ENCODE measurements at regions not wholly inside any gene's neighbourhood (a gene's known extent, or its start where the extent isn't known, plus 50 kb on each side); places are given as distances from the start of the nearest gene placed in this dataset.

DNA sequence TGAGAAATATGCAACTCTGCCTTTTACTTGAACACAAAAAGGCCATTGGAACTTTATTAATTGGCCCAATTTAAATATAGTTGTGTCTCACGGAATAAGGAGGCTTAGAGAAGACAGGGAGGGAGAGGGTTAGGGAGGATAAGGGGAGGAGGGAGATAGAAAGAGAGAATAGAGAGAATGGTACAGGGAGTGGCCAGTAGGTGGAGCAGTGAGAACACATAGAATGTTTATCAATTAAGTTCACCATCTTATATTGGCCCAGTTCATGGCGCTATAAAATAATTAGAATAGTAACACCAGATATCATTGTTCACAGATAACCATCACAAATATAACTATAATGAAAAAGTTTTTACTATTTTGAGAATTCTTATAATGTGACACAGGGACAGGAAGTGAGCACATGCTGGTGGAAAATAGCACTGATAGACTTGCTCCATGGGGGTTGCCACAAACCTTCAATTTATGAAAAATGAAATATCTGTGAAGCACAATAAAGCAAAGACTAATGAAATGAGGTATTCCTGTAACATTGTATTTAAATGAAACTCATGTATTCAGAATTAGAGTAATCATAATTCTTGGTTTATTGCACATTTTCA, 374.1 kb upstream of the MANEA start:
- H2AFZ ChIP-seq (ENCODE audit: low read length): peak overlapping the region; percentile 67
- H3K9me2 ChIP-seq (replicated peaks; ENCODE audit: insufficient read depth, low read length): no peaks in the 10 kb centered on the region
- H3K4me3 ChIP-seq (ENCODE audit: low read length): no peak overlapping the region
- H3K4me1 ChIP-seq (ENCODE audit: low read length): peaks cover 48% of the 10 kb centered on the region
- H3K36me3 ChIP-seq (ENCODE audit: insufficient read depth, low read length): peaks cover under 1% of the 10 kb centered on the region; the same call in 1 of the 2 replicates
- peaks cover 1% of the 10 kb centered on the region; the same call in 1 of the 2 replicates for H3K9me3 ChIP-seq (ENCODE audit: low read length)
- peak overlapping the region; percentile 80 for H3K27ac ChIP-seq (ENCODE audit: low read length)
- no peak overlapping the region for H3K4me2 ChIP-seq (ENCODE audit: low read depth, low read length, poor library complexity, severe bottlenecking)
- no peaks in the 10 kb centered on the region for H3K27me3 ChIP-seq (ENCODE audit: low read length)
- peak; percentile 93 for DNase-seq
- peak overlapping the region; percentile 38; the same call in 1 of the 2 replicates for H3K9ac ChIP-seq (ENCODE audit: low read length)
- no peaks in the 10 kb centered on the region for H4K20me1 ChIP-seq (ENCODE audit: insufficient read depth, low read depth, low read length)
- H3K79me2 ChIP-seq (ENCODE audit: low read length): no peaks in the 10 kb centered on the region

DNA sequence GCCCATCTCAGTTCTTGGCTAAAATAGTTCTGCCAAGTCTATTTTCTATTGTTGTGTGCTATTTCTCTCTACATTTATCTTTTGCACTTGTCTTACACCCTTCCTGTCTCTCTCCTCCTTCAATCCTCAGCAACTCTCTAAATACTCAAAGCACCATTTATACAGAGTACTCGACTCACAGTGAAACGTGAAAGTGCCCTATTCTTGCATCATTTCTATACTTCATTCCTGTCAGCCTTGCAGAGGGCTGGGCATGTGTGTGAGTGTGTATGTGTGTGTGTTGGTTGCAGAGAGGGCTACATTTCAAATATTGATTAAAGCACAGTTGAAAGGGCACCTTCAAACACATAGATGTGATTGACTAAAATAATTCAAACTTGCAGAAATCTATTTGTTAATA, 373.2 kb upstream of the MANEA start:
- H3K9me3 ChIP-seq (ENCODE audit: low read length): no peaks in the 10 kb centered on the region
- DNase-seq: peak; percentile 53
- peak overlapping the region; percentile 80 for H3K27ac ChIP-seq (ENCODE audit: low read length)
- no peaks in the 10 kb centered on the region for H3K27me3 ChIP-seq (ENCODE audit: low read length)
- H3K4me1 ChIP-seq (ENCODE audit: low read length): peaks cover 57% of the 10 kb centered on the region
- H3K9ac ChIP-seq (ENCODE audit: low read length): peak overlapping the region; percentile 38; the same call in 1 of the 2 replicates
- no peaks in the 10 kb centered on the region for H3K9me2 ChIP-seq (replicated peaks; ENCODE audit: insufficient read depth, low read length)
- no peak overlapping the region for H3K4me2 ChIP-seq (ENCODE audit: low read depth, low read length, poor library complexity, severe bottlenecking)
- peak overlapping the region; percentile 67 for H2AFZ ChIP-seq (ENCODE audit: low read length)
- no peaks in the 10 kb centered on the region for H3K36me3 ChIP-seq (ENCODE audit: insufficient read depth, low read length)
- no peaks in the 10 kb centered on the region for H3K79me2 ChIP-seq (ENCODE audit: low read length)
- no peaks in the 10 kb centered on the region for H4K20me1 ChIP-seq (ENCODE audit: insufficient read depth, low read depth, low read length)
- no peak overlapping the region for H3K4me3 ChIP-seq (ENCODE audit: low read length)

DNA sequence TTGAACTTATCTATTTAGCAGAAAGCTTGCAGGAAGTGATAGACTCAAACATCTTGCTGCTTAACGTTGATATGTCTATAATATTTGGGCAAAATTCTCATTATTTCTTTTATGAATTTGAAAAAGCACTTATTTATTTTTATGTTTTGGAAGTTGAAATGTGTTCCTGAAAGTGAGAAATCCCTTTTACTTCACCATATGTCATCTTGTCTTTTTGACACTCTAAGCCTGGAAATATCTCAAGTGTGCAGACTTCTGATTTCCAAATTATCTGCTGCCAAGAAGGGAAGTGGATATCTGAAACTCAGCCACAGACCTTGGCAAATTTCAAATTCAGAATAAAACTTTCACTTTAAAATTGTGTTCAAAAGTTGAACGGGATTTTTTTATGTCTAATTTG, 368.7 kb upstream of the MANEA start:
- H3K79me2 ChIP-seq (ENCODE audit: low read length): no peaks in the 10 kb centered on the region
- H3K9me2 ChIP-seq (replicated peaks; ENCODE audit: insufficient read depth, low read length): no peaks in the 10 kb centered on the region
- no peaks in the 10 kb centered on the region for H3K9me3 ChIP-seq (ENCODE audit: low read length)
- H2AFZ ChIP-seq (ENCODE audit: low read length): peak overlapping the region; percentile 93
- DNase-seq: peak; percentile 67
- H3K4me2 ChIP-seq (ENCODE audit: low read depth, low read length, poor library complexity, severe bottlenecking): peak overlapping the region; percentile 69
- H3K27me3 ChIP-seq (ENCODE audit: low read length): no peaks in the 10 kb centered on the region
- H4K20me1 ChIP-seq (ENCODE audit: insufficient read depth, low read depth, low read length): no peaks in the 10 kb centered on the region
- peak overlapping the region; percentile 36 for H3K4me3 ChIP-seq (ENCODE audit: low read length)
- peak overlapping the region; percentile 92 for H3K27ac ChIP-seq (ENCODE audit: low read length)
- H3K4me1 ChIP-seq (ENCODE audit: low read length): peaks cover 56% of the 10 kb centered on the region
- H3K9ac ChIP-seq (ENCODE audit: low read length): peak overlapping the region; percentile 55
- H3K36me3 ChIP-seq (ENCODE audit: insufficient read depth, low read length): no peaks in the 10 kb centered on the region

DNA sequence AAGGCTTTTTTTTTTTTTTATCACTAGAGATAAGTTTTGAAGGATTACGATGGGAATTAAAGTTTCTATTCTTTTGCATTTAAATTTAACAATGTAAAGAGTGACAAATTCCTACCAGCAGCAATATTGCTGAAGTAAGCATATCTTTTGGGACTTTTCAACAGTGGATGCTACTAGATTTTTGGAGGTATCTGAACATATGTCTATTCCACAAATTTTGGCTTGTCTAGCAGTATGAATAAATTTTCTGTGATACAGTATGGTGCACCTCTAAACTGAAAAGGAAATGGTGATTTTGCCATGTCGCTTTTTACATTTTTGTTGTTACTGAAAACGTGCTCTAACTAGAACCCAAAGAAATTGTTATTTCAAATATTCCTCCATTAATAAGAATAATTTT, 368.3 kb upstream of the MANEA start:
- Histone ChIP-seq H2AFZ (ENCODE audit: low read length) (peak overlapping the region; percentile 93), H3K36me3 (ENCODE audit: insufficient read depth, low read length) (no peaks in the 10 kb centered on the region), H3K9me3 (ENCODE audit: low read length) (no peaks in the 10 kb centered on the region), H3K9ac (ENCODE audit: low read length) (peak overlapping the region; percentile 55), H3K4me2 (ENCODE audit: low read depth, low read length, poor library complexity, severe bottlenecking) (peak overlapping the region; percentile 69), H4K20me1 (ENCODE audit: insufficient read depth, low read depth, low read length) (no peaks in the 10 kb centered on the region), H3K27ac (ENCODE audit: low read length) (peak overlapping the region; percentile 92), H3K4me1 (ENCODE audit: low read length) (peaks cover 52% of the 10 kb centered on the region), H3K9me2 (replicated peaks; ENCODE audit: insufficient read depth, low read length) (no peaks in the 10 kb centered on the region), H3K4me3 (ENCODE audit: low read length) (peak overlapping the region; percentile 36), H3K79me2 (ENCODE audit: low read length) (no peaks in the 10 kb centered on the region), H3K27me3 (ENCODE audit: low read length) (no peaks in the 10 kb centered on the region)
- peak; percentile 63 for DNase-seq

DNA sequence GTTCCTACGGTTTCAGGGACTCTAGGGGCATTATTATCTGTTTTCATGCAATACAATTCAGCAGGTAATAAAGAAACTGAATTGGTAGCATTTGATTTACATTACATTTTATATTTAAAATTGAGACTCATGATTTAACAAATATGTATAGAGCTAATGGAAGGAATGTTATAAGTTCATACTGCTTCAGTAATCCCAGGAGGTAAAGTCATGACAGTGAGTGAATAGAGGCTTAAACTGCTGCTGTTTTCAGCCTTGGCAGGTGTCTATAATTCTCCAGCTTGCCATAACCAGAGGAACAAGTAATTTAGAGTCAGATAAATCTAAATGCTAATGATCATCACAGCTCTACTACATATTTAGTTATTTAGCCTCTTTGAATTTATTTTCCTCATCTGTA, 360.8 kb upstream of the MANEA start:
- no peaks in the 10 kb centered on the region; the same call in 1 of the 2 replicates for H3K9me3 ChIP-seq (ENCODE audit: low read length)
- no peak overlapping the region for H3K4me3 ChIP-seq (ENCODE audit: low read length)
- H3K9me2 ChIP-seq (replicated peaks; ENCODE audit: insufficient read depth, low read length): no peaks in the 10 kb centered on the region
- no peaks in the 10 kb centered on the region for H3K27me3 ChIP-seq (ENCODE audit: low read length)
- H3K4me1 ChIP-seq (ENCODE audit: low read length): peaks cover 48% of the 10 kb centered on the region
- peak; percentile 66 for DNase-seq
- H2AFZ ChIP-seq (ENCODE audit: low read length): no peak overlapping the region
- H3K79me2 ChIP-seq (ENCODE audit: low read length): no peaks in the 10 kb centered on the region
- H3K4me2 ChIP-seq (ENCODE audit: low read depth, low read length, poor library complexity, severe bottlenecking): peak overlapping the region; percentile 18
- peak overlapping the region; percentile 55 for H3K9ac ChIP-seq (ENCODE audit: low read length)
- H4K20me1 ChIP-seq (ENCODE audit: insufficient read depth, low read depth, low read length): no peaks in the 10 kb centered on the region
- H3K36me3 ChIP-seq (ENCODE audit: insufficient read depth, low read length): no peaks in the 10 kb centered on the region; the same call in 1 of the 2 replicates
- peak overlapping the region; percentile 92 for H3K27ac ChIP-seq (ENCODE audit: low read length)

DNA sequence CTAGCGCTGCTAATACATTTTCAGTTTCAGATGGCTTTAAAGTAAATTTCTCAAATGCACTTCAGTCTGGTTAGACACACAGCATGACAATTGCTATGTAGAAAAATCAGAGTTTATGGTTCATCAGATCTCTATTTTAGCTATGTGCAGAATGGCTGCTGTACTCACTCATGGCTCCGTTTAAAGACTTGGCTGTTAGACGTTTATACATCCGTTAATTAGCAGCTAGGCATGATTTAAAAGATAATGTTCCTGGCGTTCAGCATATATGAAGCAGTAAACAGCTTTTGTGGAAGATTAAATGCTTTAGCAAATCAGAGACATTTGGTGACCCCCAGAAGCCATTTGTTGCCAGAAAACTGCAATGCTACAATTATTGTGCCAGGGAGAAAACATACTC, 350.0 kb upstream of the MANEA start:
- H3K36me3 ChIP-seq (ENCODE audit: insufficient read depth, low read length): no peaks in the 10 kb centered on the region
- H3K9me3 ChIP-seq (ENCODE audit: low read length): no peaks in the 10 kb centered on the region
- no peaks in the 10 kb centered on the region for H3K27me3 ChIP-seq (ENCODE audit: low read length)
- no peaks in the 10 kb centered on the region for H4K20me1 ChIP-seq (ENCODE audit: insufficient read depth, low read depth, low read length)
- H3K4me3 ChIP-seq (ENCODE audit: low read length): peak overlapping the region; percentile 44
- peak overlapping the region; percentile 57 for H3K9ac ChIP-seq (ENCODE audit: low read length)
- H2AFZ ChIP-seq (ENCODE audit: low read length): peak overlapping the region; percentile 92
- DNase-seq: peak; percentile 74
- peak overlapping the region; percentile 72 for H3K4me2 ChIP-seq (ENCODE audit: low read depth, low read length, poor library complexity, severe bottlenecking)
- H3K9me2 ChIP-seq (replicated peaks; ENCODE audit: insufficient read depth, low read length): no peaks in the 10 kb centered on the region
- H3K4me1 ChIP-seq (ENCODE audit: low read length): peaks cover 87% of the 10 kb centered on the region
- H3K27ac ChIP-seq (ENCODE audit: low read length): peak overlapping the region; percentile 90
- no peaks in the 10 kb centered on the region for H3K79me2 ChIP-seq (ENCODE audit: low read length)

DNA sequence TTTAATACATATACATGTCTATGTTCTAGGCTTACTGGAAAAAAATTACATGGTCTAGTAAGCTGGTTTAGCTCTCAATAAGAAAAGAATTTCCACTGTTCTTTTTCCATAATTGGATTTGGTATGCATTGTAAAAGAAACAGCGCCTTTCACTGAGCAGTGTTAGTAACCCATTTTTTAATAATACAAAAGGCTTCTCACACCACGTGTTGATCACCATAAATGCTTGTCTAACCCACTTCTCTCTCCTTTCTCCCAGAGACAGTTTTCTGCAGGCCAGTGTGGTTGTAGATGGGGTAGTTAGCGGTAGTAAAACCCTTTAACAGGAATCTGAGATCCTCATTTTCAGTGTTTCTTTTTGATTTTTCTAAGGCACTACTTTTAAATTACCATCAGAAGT, 348.7 kb upstream of the MANEA start:
- Histone ChIP-seq H3K27me3 (ENCODE audit: low read length) (no peaks in the 10 kb centered on the region), H4K20me1 (ENCODE audit: insufficient read depth, low read depth, low read length) (no peaks in the 10 kb centered on the region), H3K9me2 (replicated peaks; ENCODE audit: insufficient read depth, low read length) (no peaks in the 10 kb centered on the region), H3K79me2 (ENCODE audit: low read length) (no peaks in the 10 kb centered on the region), H2AFZ (ENCODE audit: low read length) (peak overlapping the region; percentile 84), H3K36me3 (ENCODE audit: insufficient read depth, low read length) (no peaks in the 10 kb centered on the region), H3K4me1 (ENCODE audit: low read length) (peaks cover 89% of the 10 kb centered on the region), H3K9ac (ENCODE audit: low read length) (peak overlapping the region; percentile 54), H3K4me2 (ENCODE audit: low read depth, low read length, poor library complexity, severe bottlenecking) (peak overlapping the region; percentile 53), H3K4me3 (ENCODE audit: low read length) (peak overlapping the region; percentile 24; the same call in 1 of the 2 replicates), H3K9me3 (ENCODE audit: low read length) (no peaks in the 10 kb centered on the region), H3K27ac (ENCODE audit: low read length) (peak overlapping the region; percentile 90)
- peak; percentile 79 for DNase-seq

DNA sequence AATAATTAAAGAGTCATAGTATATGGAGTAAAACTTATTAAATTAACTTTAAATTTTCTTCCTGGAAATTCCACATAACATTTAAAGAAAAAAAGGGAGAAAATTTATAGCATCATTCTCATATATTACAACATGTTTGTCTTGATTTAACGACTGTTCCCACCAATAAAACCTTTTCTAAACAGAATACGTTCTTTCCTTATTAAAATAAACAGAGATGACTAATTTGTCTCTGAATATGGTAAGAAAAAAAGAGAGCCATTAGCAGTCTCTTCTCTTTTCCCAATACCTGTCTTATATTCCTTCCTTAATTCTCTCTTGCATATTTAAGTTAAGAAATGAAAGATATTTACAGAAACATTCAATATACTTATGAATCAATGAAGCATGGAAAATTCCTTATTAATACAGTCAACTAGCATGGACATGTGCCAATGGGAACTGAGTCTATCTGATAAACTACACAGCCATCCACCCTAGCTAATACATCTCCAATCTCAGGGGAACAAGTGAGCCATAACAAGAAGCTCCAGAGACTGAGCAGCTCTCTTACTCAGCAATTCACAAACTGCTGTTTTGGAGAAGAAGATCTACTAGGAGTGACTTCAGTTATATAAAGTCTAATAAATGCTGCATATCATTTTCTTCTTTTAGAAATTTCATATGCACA, 347.1 kb upstream of the MANEA start:
- Histone ChIP-seq H3K79me2 (ENCODE audit: low read length) (no peaks in the 10 kb centered on the region), H3K9ac (ENCODE audit: low read length) (peak overlapping the region; percentile 19), H4K20me1 (ENCODE audit: insufficient read depth, low read depth, low read length) (no peaks in the 10 kb centered on the region), H2AFZ (ENCODE audit: low read length) (peak overlapping the region; percentile 37; the same call in 1 of the 2 replicates), H3K27me3 (ENCODE audit: low read length) (no peaks in the 10 kb centered on the region), H3K9me2 (replicated peaks; ENCODE audit: insufficient read depth, low read length) (no peaks in the 10 kb centered on the region), H3K4me2 (ENCODE audit: low read depth, low read length, poor library complexity, severe bottlenecking) (peak overlapping the region; percentile 53), H3K4me3 (ENCODE audit: low read length) (no peak overlapping the region), H3K36me3 (ENCODE audit: insufficient read depth, low read length) (no peaks in the 10 kb centered on the region), H3K27ac (ENCODE audit: low read length) (peak overlapping the region; percentile 90), H3K9me3 (ENCODE audit: low read length) (no peaks in the 10 kb centered on the region), H3K4me1 (ENCODE audit: low read length) (peaks cover 77% of the 10 kb centered on the region)
- DNase-seq: peak; percentile 79

All from Karpas-422 (cell line).